GM23248 (cell line): ENCODE measurements at regions not wholly inside any gene's neighbourhood (a gene's known extent, or its start where the extent isn't known, plus 50 kb on each side); places are given as distances from the start of the nearest gene placed in this dataset.

Source experiments
- DNase-seq: peaks from one replicate; pipeline ENCODE4 v3.0.0-alpha.2; 2015
- H2AFZ ChIP-seq: fragments of 200-600 bp; sonication (generic); 2 replicates; pipeline ENCODE4 v1.6.1; 2016; ENCODE audit warnings: antibody characterized with exemption
- H3F3A ChIP-seq: fragments of 200-600 bp; sonication (generic); 2 replicates; pipeline ENCODE4 v1.6.1; 2016; ENCODE audit warnings: mild to moderate bottlenecking, antibody characterized with exemption, mixed run types; ENCODE audit not compliant: insufficient read depth
- H3K27ac ChIP-seq: fragments of 200-600 bp; sonication (generic); 2 replicates; pipeline ENCODE4 v1.5.1; 2016; ENCODE audit warnings: mild to moderate bottlenecking
- H3K27me3 ChIP-seq: fragments of 200-600 bp; sonication (generic); replicated peaks from 2 replicates; pipeline ENCODE4 v1.6.1; 2016; ENCODE audit warnings: mild to moderate bottlenecking; ENCODE audit not compliant: insufficient read depth
- H3K36me3 ChIP-seq: fragments of 200-600 bp; sonication (generic); 2 replicates; pipeline ENCODE4 v1.6.1; 2016; ENCODE audit warnings: low read depth, mild to moderate bottlenecking
- H3K4me1 ChIP-seq: fragments of 200-600 bp; sonication (generic); 2 replicates; pipeline ENCODE4 v1.6.1; 2016; ENCODE audit warnings: mild to moderate bottlenecking; ENCODE audit not compliant: insufficient read depth
- H3K4me2 ChIP-seq: fragments of 200-600 bp; sonication (generic); one replicate; pipeline ENCODE4 v1.6.1; 2016; ENCODE audit warnings: mild to moderate bottlenecking; ENCODE audit not compliant: unreplicated experiment
- H3K4me3 ChIP-seq: fragments of 200-600 bp; sonication (generic); 2 replicates; pipeline ENCODE4 v1.5.1; 2016; ENCODE audit warnings: mild to moderate bottlenecking
- H3K79me2 ChIP-seq: fragments of 200-600 bp; sonication (generic); 2 replicates; pipeline ENCODE4 v1.6.1; 2016; ENCODE audit warnings: mild to moderate bottlenecking; ENCODE audit not compliant: insufficient read depth
- H3K9ac ChIP-seq: fragments of 200-600 bp; sonication (generic); 2 replicates; pipeline ENCODE4 v1.6.1; 2016; ENCODE audit warnings: mild to moderate bottlenecking
- H3K9me2 ChIP-seq: fragments of 200-600 bp; sonication (generic); 2 replicates; pipeline ENCODE4 v1.6.1; 2016; ENCODE audit warnings: mixed run types, mild to moderate bottlenecking, moderate library complexity; ENCODE audit not compliant: insufficient read depth
- H3K9me3 ChIP-seq: fragments of 200-600 bp; sonication (generic); one replicate; pipeline ENCODE4 v1.6.1; 2017; ENCODE audit warnings: low read depth
- H4K20me1 ChIP-seq: fragments of 200-600 bp; sonication (generic); 2 replicates; pipeline ENCODE4 v1.6.0; 2016; ENCODE audit not compliant: insufficient read depth
- EZH2 ChIP-seq: fragments of 200-600 bp; sonication (generic); IDR thresholded peaks from 2 replicates; pipeline ENCODE4 v1.6.1; 2018; ENCODE audit warnings: antibody characterized with exemption, mild to moderate bottlenecking; ENCODE audit not compliant: insufficient read depth, poor library complexity, severe bottlenecking
- EZH2phosphoT487 ChIP-seq: fragments of 200-600 bp; sonication (generic); IDR thresholded peaks from 2 replicates; pipeline ENCODE4 v1.6.1; 2018; ENCODE audit warnings: antibody characterized with exemption, moderate library complexity, mild to moderate bottlenecking, low read depth; ENCODE audit not compliant: insufficient read depth
- WGBS, 2 experiments: methylation state at CpG; one replicate each; pipeline ENCODE4 v1.1.6; 2015 to 2017; ENCODE audit warnings: low lambda C conversion rate in 2 of 2, low coverage in 1 of 2; ENCODE audit errors: missing lambda C conversion rate in 2 of 2; 5-methylcytosine and 5-hydroxymethylcytosine counted together
- in situ Hi-C: fragments of 300-500 bp; cut with MboI; formaldehyde crosslinking; loops from 2 replicates; pipeline ENCODE4 v1.15.0; 2020

DNA sequence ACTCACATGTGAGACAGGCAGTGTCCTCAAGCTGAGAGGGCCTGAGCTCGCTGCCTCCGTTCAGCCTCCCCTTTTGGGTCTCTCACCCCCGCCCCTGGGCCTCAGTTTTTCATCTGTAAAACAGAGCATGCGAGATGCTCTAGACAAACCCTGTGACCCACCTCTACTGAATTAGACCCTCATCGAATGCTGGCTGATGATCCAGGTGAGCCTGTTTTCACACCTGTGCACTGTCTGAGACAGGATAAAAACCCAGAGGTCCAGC lies 102.1 kb downstream of the PDGFA start:
- H3K9me3 ChIP-seq = no peaks in the 10 kb centered on the region
- H3K36me3 ChIP-seq = no peaks in the 10 kb centered on the region
- 66 to 71% methylated on average over 5 of the region's 5 CpGs for WGBS, 2 experiments
- no peaks in the 10 kb centered on the region for H3F3A ChIP-seq
- H2AFZ ChIP-seq = no peak overlapping the region
- H4K20me1 ChIP-seq = no peaks in the 10 kb centered on the region
- TF ChIP-seq EZH2 = no peak
- no peak for TF ChIP-seq EZH2phosphoT487
- H3K4me3 ChIP-seq = no peak overlapping the region
- DNase-seq = no peak
- H3K79me2 ChIP-seq = no peaks in the 10 kb centered on the region
- no peaks in the 10 kb centered on the region for H3K4me1 ChIP-seq
- H3K9me2 ChIP-seq = no peaks in the 10 kb centered on the region
- no peak overlapping the region for H3K27ac ChIP-seq
- no peak overlapping the region for H3K4me2 ChIP-seq
- no peak overlapping the region for H3K9ac ChIP-seq
- in situ Hi-C loops = no loop called here
- H3K27me3 ChIP-seq = peaks cover 3% of the 10 kb centered on the region; the same call in 1 of the 2 replicates

DNA sequence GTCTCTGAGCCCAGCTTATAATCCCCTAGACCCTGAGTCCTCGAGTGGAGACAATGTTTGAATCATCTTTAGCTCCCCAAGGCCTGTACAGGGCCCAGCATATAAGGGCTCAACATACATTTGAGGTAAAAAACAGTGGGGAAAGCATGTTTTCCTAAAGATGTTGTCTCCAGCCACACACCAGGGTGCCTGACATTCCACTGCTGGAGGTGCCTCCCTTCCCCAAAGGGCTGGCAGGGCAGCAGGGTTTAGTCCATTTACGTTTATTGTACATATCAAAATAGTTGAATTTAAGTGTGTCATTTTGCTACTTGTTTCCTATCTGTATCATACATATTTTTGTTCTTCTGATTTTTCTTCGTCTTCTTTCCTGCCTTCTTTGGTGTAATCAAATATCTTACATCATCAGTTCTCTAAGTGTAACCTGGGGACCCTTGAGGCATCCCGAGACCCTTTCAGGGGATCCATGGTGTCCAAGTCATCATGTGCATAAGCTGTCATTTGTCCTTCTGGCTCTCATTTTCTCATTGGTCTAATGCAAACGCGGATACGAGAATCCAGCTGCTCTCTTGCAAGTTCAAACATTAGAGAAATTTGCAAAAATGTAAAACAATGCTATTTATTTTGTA lies 101.6 kb downstream of the PDGFA start:
- Histone ChIP-seq H3K27ac (no peak overlapping the region), H3K4me1 (no peaks in the 10 kb centered on the region), H3K9ac (no peak overlapping the region), H3K4me2 (no peak overlapping the region), H3K4me3 (no peak overlapping the region), H2AFZ (no peak overlapping the region), H4K20me1 (no peaks in the 10 kb centered on the region), H3K9me2 (no peaks in the 10 kb centered on the region), H3K36me3 (no peaks in the 10 kb centered on the region), H3K27me3 (peaks cover 5% of the 10 kb centered on the region; the same call in 1 of the 2 replicates), H3K79me2 (no peaks in the 10 kb centered on the region), H3K9me3 (no peaks in the 10 kb centered on the region), H3F3A (no peaks in the 10 kb centered on the region)
- WGBS, 2 experiments = 55 to 61% methylated on average over 7 of the region's 7 CpGs
- in situ Hi-C loops = no loop called here
- no peak for DNase-seq
- TF ChIP-seq EZH2 (no peak), EZH2phosphoT487 (no peak)

DNA sequence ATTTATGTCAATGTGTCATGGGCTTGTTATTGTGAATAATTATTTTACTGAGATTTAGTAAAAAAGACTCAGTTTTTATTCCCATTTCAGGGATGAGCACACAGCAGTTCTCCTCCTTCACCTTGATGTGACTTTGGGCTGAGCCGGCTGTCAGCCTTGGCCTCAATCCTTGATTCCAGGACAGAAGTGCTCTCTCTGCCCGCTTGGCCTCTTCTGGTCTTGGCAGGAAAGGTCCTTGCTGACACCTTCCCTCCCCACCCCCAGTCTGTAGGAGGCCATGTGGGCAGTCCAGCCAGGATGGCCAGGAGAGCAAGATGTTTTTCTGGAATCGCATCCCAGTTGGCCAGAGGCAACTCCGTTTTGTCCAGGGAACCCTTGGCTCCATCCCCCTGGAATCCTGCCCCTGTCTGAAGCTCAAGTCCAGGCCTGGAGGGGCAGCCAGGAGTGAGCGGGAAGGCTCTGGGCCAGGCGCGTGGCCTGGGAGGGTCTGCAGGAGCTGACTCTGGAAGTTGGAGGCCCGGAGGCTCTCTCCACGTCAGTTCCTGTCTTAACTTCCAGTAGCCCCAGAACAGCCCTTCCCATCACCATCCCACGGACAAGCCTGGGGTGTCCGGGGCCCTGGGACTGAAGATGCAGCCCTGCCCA lies 100.9 kb downstream of the PDGFA start:
- H3K9me3 ChIP-seq = no peaks in the 10 kb centered on the region
- 45 to 46% methylated on average over 11 of the region's 11 CpGs for WGBS, 2 experiments
- H3K9ac ChIP-seq = no peak overlapping the region
- no peak overlapping the region for H3K4me2 ChIP-seq
- H3K9me2 ChIP-seq = no peaks in the 10 kb centered on the region
- H3K36me3 ChIP-seq = no peaks in the 10 kb centered on the region
- no peak overlapping the region for H3K27ac ChIP-seq
- H3F3A ChIP-seq = no peaks in the 10 kb centered on the region
- no peak for DNase-seq
- H3K27me3 ChIP-seq = peaks cover 5% of the 10 kb centered on the region; the same call in 1 of the 2 replicates
- in situ Hi-C loops = no loop called here
- H3K4me3 ChIP-seq = no peak overlapping the region
- H3K4me1 ChIP-seq = no peaks in the 10 kb centered on the region
- H4K20me1 ChIP-seq = no peaks in the 10 kb centered on the region
- H3K79me2 ChIP-seq = no peaks in the 10 kb centered on the region
- TF ChIP-seq EZH2 = no peak
- no peak for TF ChIP-seq EZH2phosphoT487
- no peak overlapping the region for H2AFZ ChIP-seq

DNA sequence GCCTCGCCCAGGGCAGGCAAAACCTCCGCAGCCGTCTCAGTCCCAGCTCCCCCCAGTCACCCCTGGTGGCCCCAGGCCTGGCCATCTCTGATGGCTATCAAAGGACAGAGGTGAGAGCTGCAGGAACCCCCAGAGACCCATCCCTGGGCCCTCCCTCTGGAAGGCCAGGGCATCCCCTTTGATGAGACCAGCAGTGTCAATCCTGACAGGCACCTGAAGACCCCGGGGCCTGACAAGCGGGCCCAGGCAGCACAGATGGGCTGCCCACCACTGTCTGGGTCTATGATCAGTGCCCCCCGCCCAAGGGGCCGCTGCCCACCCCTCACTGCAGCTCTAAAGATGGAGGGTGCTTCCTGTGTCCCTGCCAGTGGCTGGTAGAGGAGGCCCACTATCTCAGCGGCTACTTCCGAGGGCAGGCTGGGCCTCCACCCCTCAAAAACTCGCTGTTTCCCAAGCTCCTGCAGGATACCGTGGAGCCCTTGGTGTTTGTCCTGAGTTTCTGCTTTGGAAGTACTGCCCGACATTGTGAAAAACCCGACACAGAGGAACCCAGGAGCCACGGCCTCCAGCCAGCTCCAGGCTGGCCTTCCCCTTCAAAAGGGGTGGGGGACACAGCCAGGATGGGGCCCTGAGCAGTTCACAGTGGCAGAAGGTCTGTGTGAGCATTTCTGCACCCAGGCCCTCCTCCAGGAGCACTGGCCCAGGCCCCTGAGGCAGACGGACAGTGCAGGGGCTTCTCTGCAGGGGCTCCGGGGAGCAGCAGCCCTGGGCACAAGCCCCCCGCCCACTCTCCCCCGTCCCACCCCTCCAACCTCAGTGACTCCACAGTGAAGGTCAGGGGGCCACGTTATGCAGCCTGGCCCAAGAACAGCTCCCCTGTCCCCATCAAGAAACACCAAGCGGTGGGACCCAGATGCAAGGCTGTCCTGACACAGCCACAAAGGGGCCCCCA lies 99.2 kb downstream of the PDGFA start:
- Histone ChIP-seq H3K36me3 (no peaks in the 10 kb centered on the region), H3K9me3 (no peaks in the 10 kb centered on the region), H3K79me2 (no peaks in the 10 kb centered on the region), H3K4me1 (no peaks in the 10 kb centered on the region), H3K27me3 (peaks cover 8% of the 10 kb centered on the region; the same call in 1 of the 2 replicates), H3K27ac (no peak overlapping the region), H3K4me3 (no peak overlapping the region), H4K20me1 (no peaks in the 10 kb centered on the region), H3K4me2 (no peak overlapping the region), H3K9ac (no peak overlapping the region), H3K9me2 (no peaks in the 10 kb centered on the region), H2AFZ (no peak overlapping the region), H3F3A (no peaks in the 10 kb centered on the region)
- in situ Hi-C loops = no loop called here
- no peak for TF ChIP-seq EZH2
- no peak for TF ChIP-seq EZH2phosphoT487
- DNase-seq = no peak
- WGBS, 2 experiments = 35 to 60% methylated on average over 11 to 18 of the region's 20 CpGs
